Endothelial cell of umbilical vein (primary cell): ENCODE measurements at regions not wholly inside any gene's neighbourhood (a gene's known extent, or its start where the extent isn't known, plus 50 kb on each side); places are given as distances from the start of the nearest gene placed in this dataset.

ENCODE experiments used
- BruUV-seq: library from RNA; stranded (reverse); fragments of 400-500 nt; replicated peaks from 2 replicates; lab custom pipeline; 2021; lab: Mats Ljungman, UMichigan
- CTCF ChIA-PET: fragments of 300-600, 350-600 bp; sonication (Branson Sonifier 250); formaldehyde crosslinking; loops from one replicate; lab custom pipeline; 2021; ENCODE audit warnings: antibody characterized with exemption, inconsistent platforms; lab: Charles Lee
- POLR2A ChIA-PET: fragments of 300-600, 350-600 bp; sonication (Branson Sonifier 250); formaldehyde crosslinking; loops from one replicate; lab custom pipeline; 2021; ENCODE audit warnings: antibody characterized with exemption, inconsistent platforms; lab: Charles Lee
- DNase-seq: peaks from one replicate; pipeline ENCODE4 v3.0.0-alpha.2; 2011; ENCODE audit warnings: low read depth, low spot score
- FAIRE-seq: peaks from 2 replicates; lab custom pipeline; 2011; peaks lifted over from hg19 to GRCh38; lab: Jason Lieb, UNC
- H2AFZ ChIP-seq: 2 replicates; pipeline ENCODE4 v1.6.0; 2012; ENCODE audit warnings: low read depth, low read length, control low read depth, inconsistent platforms
- H3K27ac ChIP-seq: 2 replicates; pipeline ENCODE4 v1.5.1; 2011; ENCODE audit warnings: low read depth, mild to moderate bottlenecking, control low read depth, low read length, moderate library complexity; ENCODE audit not compliant: insufficient read depth
- H3K27me3 ChIP-seq, 2 experiments: 2 replicates each; pipeline versions ENCODE4 v1.6.0 to v1.6.1; 2011; ENCODE audit warnings: low read length in 2 of 2, mixed read lengths in 1 of 2; ENCODE audit not compliant: control insufficient read depth in 2 of 2, insufficient read depth in 2 of 2
- H3K36me3 ChIP-seq, 2 experiments: 2 replicates in 1 of 2; 3 replicates in 1 of 2; pipeline ENCODE4 v1.5.1; 2011; ENCODE audit warnings: low read length in 2 of 2, mild to moderate bottlenecking in 1 of 2, moderate library complexity in 1 of 2; ENCODE audit not compliant: control insufficient read depth in 2 of 2, insufficient read depth in 2 of 2; ENCODE audit errors: extremely low read depth in 1 of 2
- H3K4me1 ChIP-seq: 3 replicates; pipeline ENCODE4 v1.5.1; 2011; ENCODE audit warnings: mild to moderate bottlenecking, low read length; ENCODE audit not compliant: control insufficient read depth, insufficient read depth; ENCODE audit errors: extremely low read depth
- H3K4me2 ChIP-seq: 2 replicates; pipeline ENCODE4 v1.6.1; 2011; ENCODE audit warnings: low read length, control low read depth, mixed read lengths; ENCODE audit not compliant: insufficient read depth
- H3K4me3 ChIP-seq, 3 experiments: fragments of 200-600 bp in 1 of 3; sonication (generic), shearing (Covaris generic) in 1 of 3; replicated peaks in 1 of 3; 2 replicates each; pipeline ENCODE4 v1.5.1; 2011 to 2016; ENCODE audit warnings: control low read depth in 3 of 3, low read length in 3 of 3, mild to moderate bottlenecking in 2 of 3, inconsistent platforms in 1 of 3, low read depth in 1 of 3, moderate library complexity in 1 of 3; ENCODE audit not compliant: insufficient read depth in 1 of 3
- H3K79me2 ChIP-seq: 2 replicates; pipeline ENCODE4 v1.6.0; 2012; ENCODE audit warnings: low read length, inconsistent platforms; ENCODE audit not compliant: control insufficient read depth, insufficient read depth
- H3K9ac ChIP-seq: replicated peaks from 2 replicates; pipeline ENCODE3; 2011; ENCODE audit warnings: low read length, control low read depth; ENCODE audit not compliant: insufficient read depth; ENCODE audit errors: extremely low read depth
- H3K9me1 ChIP-seq: replicated peaks from 3 replicates; pipeline ENCODE4 v1.6.0; 2011; ENCODE audit warnings: mild to moderate bottlenecking, low read length; ENCODE audit not compliant: control insufficient read depth, insufficient read depth; ENCODE audit errors: extremely low read depth
- H3K9me3 ChIP-seq: replicated peaks from 2 replicates; pipeline ENCODE4 v1.5.1; 2012; ENCODE audit warnings: low read length, inconsistent platforms; ENCODE audit not compliant: control insufficient read depth, insufficient read depth
- H4K20me1 ChIP-seq: replicated peaks from 2 replicates; pipeline ENCODE3; 2011; ENCODE audit warnings: mild to moderate bottlenecking, low read length; ENCODE audit not compliant: control insufficient read depth, insufficient read depth; ENCODE audit errors: extremely low read depth
- CTCF ChIP-seq, 2 donors: IDR thresholded peaks; 1 replicate in 1 of 2; 2 replicates in 1 of 2; pipeline ENCODE4 v1.5.1; 2011; ENCODE audit warnings: low read length in 2 of 2, mild to moderate bottlenecking in 2 of 2, moderate library complexity in 2 of 2, control low read depth in 1 of 2, inconsistent platforms in 1 of 2, low read depth in 1 of 2; ENCODE audit not compliant: insufficient read depth in 1 of 2; ENCODE audit errors: extremely low read depth in 1 of 2
- EZH2 ChIP-seq: IDR thresholded peaks from 2 replicates; pipeline ENCODE4 v1.6.1; 2012; ENCODE audit warnings: borderline replicate concordance, low read depth, mild to moderate bottlenecking, moderate library complexity, low read length, inconsistent platforms; ENCODE audit not compliant: severe bottlenecking
- FOS ChIP-seq: IDR thresholded peaks from 2 replicates; pipeline ENCODE4 v1.6.1; 2011; ENCODE audit warnings: mild to moderate bottlenecking, low read length, moderate library complexity, borderline replicate concordance; ENCODE audit not compliant: insufficient read depth
- GATA2 ChIP-seq: IDR thresholded peaks from 2 replicates; pipeline ENCODE4 v1.7.0; 2011; ENCODE audit warnings: low read depth, mild to moderate bottlenecking, moderate library complexity, mixed read lengths, low read length; ENCODE audit not compliant: insufficient read length, insufficient read depth
- JUN ChIP-seq: IDR thresholded peaks from 2 replicates; pipeline ENCODE4 v1.6.1; 2011; ENCODE audit warnings: borderline replicate concordance, low read depth; ENCODE audit not compliant: insufficient read length, insufficient read depth
- MAX ChIP-seq: IDR thresholded peaks from 2 replicates; pipeline ENCODE4 v1.6.1; 2011; ENCODE audit not compliant: insufficient read depth, insufficient read length
- MYC ChIP-seq: IDR thresholded peaks from one replicate; pipeline ENCODE4 v1.6.1; 2011; ENCODE audit warnings: mild to moderate bottlenecking, low read depth, low read length
- POLR2A ChIP-seq: IDR thresholded peaks from 2 replicates; pipeline ENCODE4 v1.6.1; 2012; ENCODE audit warnings: low read depth, mild to moderate bottlenecking, control low read depth, low read length
- POLR2AphosphoS5 ChIP-seq: IDR thresholded peaks from 2 replicates; pipeline ENCODE4 v1.6.1; 2012; ENCODE audit warnings: low read depth, mild to moderate bottlenecking, control low read depth, low read length, moderate library complexity; ENCODE audit not compliant: insufficient read depth
- dilution Hi-C: fragments of 300-500 bp; cut with MboI; formaldehyde crosslinking; loops from one replicate; pipeline ENCODE4 v1.15.0; 2019; ENCODE audit warnings: low sequenced_read_pairs; ENCODE audit not compliant: extremely low pct_ligation_motif_present
- intact Hi-C: fragments of 100-400 bp; cut with micrococcal nuclease; formaldehyde crosslinking; loops from one replicate; pipeline ENCODE4 v1.10.0; 2022

DNA sequence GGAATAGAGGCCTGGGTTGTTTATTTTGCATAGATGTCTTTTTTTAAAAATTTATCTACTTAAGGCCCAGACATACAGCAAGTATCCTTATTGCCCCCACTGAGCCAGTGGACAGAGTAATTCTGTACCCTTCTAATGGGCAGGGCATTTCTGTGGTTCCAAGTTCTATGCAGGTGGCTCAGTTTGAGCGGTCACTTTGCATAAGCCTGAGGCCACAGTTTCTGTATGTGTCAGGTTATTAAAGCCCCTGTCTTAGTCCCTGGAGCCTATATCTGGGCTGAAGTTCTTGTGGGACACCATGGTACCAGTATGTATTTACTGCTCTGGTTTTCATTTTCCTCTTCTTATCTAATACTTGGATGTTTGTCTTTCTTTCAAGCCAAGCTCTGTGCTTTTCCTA lies 168.8 kb downstream of the MID1IP1 start:
- intact Hi-C loops, result no loop called here
- no peaks in the 10 kb centered on the region for H4K20me1 ChIP-seq
- FAIRE-seq, result no peak

More for the DNA sequence above, 168.8 kb downstream of the MID1IP1 start:
- no peaks in the 10 kb centered on the region for H3K9me3 ChIP-seq
- no peaks in the 10 kb centered on the region for H3K79me2 ChIP-seq
- H3K27ac ChIP-seq, result no peak overlapping the region
- no peak overlapping the region for H2AFZ ChIP-seq
- H3K9ac ChIP-seq, result no peak overlapping the region
- CTCF ChIA-PET, result no interaction called here
- TF ChIP-seq MAX (no peak), POLR2AphosphoS5 (no peak), JUN (no peak), POLR2A (no peak), EZH2 (no peak), GATA2 (no peak), CTCF (IDR thresholded peaks at IDR 0.05; ENCODE audit: extremely low read depth in 1 of 2, insufficient read depth in 1 of 2, low read depth in 1 of 2, low read length in 2 of 2) (no peak), MYC (no peak), FOS (no peak)
- H3K4me1 ChIP-seq, result no peaks in the 10 kb centered on the region
- no peaks in the 10 kb centered on the region for H3K27me3 ChIP-seq
- POLR2A ChIA-PET, result no interaction called here
- no peaks in the 10 kb centered on the region for H3K9me1 ChIP-seq
- dilution Hi-C loops, result no loop called here
- no peaks in the 10 kb centered on the region for H3K36me3 ChIP-seq
- BruUV-seq, result no TSS peak
- DNase-seq, result no peak
- no peak overlapping the region for H3K4me2 ChIP-seq
- H3K4me3 ChIP-seq, result no peak overlapping the region
